Parathyroid adenoma (tissue), 2 donors: ENCODE measurements at regions not wholly inside any gene's neighbourhood (a gene's known extent, or its start where the extent isn't known, plus 50 kb on each side); places are given as distances from the start of the nearest gene placed in this dataset.

Experiments used
- H2AFZ ChIP-seq: fragments of 300-600 bp; sonication (generic); one replicate; pipeline ENCODE4 v1.7.0; 2017; ENCODE audit warnings: antibody characterized with exemption, mild to moderate bottlenecking
- H3K27ac ChIP-seq: fragments of 300-600 bp; sonication (generic); one replicate; pipeline ENCODE4 v1.7.0; 2017
- H3K27me3 ChIP-seq: fragments of 300-600 bp; sonication (generic); one replicate; pipeline ENCODE4 v1.7.0; 2017; ENCODE audit warnings: low read length; ENCODE audit not compliant: control insufficient read depth, insufficient read depth
- H3K36me3 ChIP-seq: fragments of 300-600 bp; sonication (generic); one replicate; pipeline ENCODE4 v1.7.0; 2017; ENCODE audit warnings: low read length; ENCODE audit not compliant: control insufficient read depth, insufficient read depth
- H3K4me1 ChIP-seq: fragments of 300-600 bp; sonication (generic); one replicate; pipeline ENCODE4 v1.7.0; 2017; ENCODE audit warnings: control low read depth
- H3K4me2 ChIP-seq: fragments of 300-600 bp; sonication (generic); one replicate; pipeline ENCODE4 v1.7.0; 2017; ENCODE audit warnings: low read length
- H3K4me3 ChIP-seq: fragments of 300-600 bp; sonication (generic); one replicate; pipeline ENCODE4 v1.7.0; 2017; ENCODE audit warnings: low read depth, low read length
- H3K79me2 ChIP-seq: fragments of 300-600 bp; sonication (generic); one replicate; pipeline ENCODE4 v1.7.0; 2017; ENCODE audit warnings: control low read depth
- H3K9ac ChIP-seq: fragments of 300-600 bp; sonication (generic); one replicate; pipeline ENCODE4 v1.7.0; 2017; ENCODE audit warnings: mild to moderate bottlenecking
- H3K9me3 ChIP-seq: fragments of 300-600 bp; sonication (generic); one replicate; pipeline ENCODE4 v1.7.0; 2017; ENCODE audit warnings: low read length; ENCODE audit not compliant: control insufficient read depth
- CTCF ChIP-seq: fragments of 300-600 bp; sonication (generic); IDR thresholded peaks from one replicate; pipeline ENCODE4 v1.7.0; 2017; ENCODE audit warnings: antibody characterized with exemption, mild to moderate bottlenecking
- donor health status: primary hyperparathyroidism.

- Histone ChIP-seq H2AFZ (no peak overlapping the region), H3K79me2 (no peaks in the 10 kb centered on the region), H3K27ac (no peak overlapping the region), H3K27me3 (no peaks in the 10 kb centered on the region), H3K4me2 (no peak overlapping the region), H3K9me3 (no peaks in the 10 kb centered on the region), H3K4me1 (no peaks in the 10 kb centered on the region), H3K36me3 (no peaks in the 10 kb centered on the region), H3K9ac (no peak overlapping the region), H3K4me3 (no peak overlapping the region)
- no peak for TF ChIP-seq CTCF
These were observed 208.3 kb upstream of the PMFBP1 start for GRCh38 chr16:72380283-72380682.

- no peaks in the 10 kb centered on the region for H3K27me3 ChIP-seq
These were observed 201.2 kb upstream of the PMFBP1 start for GRCh38 chr16:72373201-72373600.

GRCh38 chr16:72372087-72373045, 200.4 kb upstream of the PMFBP1 start:
- Histone ChIP-seq H3K36me3 (no peaks in the 10 kb centered on the region), H3K79me2 (no peaks in the 10 kb centered on the region), H3K4me2 (no peak overlapping the region), H3K27me3 (no peaks in the 10 kb centered on the region), H3K9me3 (no peaks in the 10 kb centered on the region), H2AFZ (no peak overlapping the region), H3K27ac (no peak overlapping the region), H3K4me3 (no peak overlapping the region), H3K4me1 (no peaks in the 10 kb centered on the region), H3K9ac (no peak overlapping the region)
- no peak for TF ChIP-seq CTCF

More at GRCh38 chr16:72373201-72373600, 201.2 kb upstream of the PMFBP1 start:
- no peak overlapping the region for H3K4me3 ChIP-seq
- no peak overlapping the region for H3K27ac ChIP-seq
- no peak for TF ChIP-seq CTCF
- H3K4me2 ChIP-seq, result no peak overlapping the region
- no peak overlapping the region for H3K9ac ChIP-seq
- no peaks in the 10 kb centered on the region for H3K79me2 ChIP-seq
- no peaks in the 10 kb centered on the region for H3K4me1 ChIP-seq
- no peak overlapping the region for H2AFZ ChIP-seq
- H3K36me3 ChIP-seq, result no peaks in the 10 kb centered on the region
- no peaks in the 10 kb centered on the region for H3K9me3 ChIP-seq

GRCh38 chr16:72371307-72372086, 199.5 kb upstream of the PMFBP1 start:
- Histone ChIP-seq H2AFZ (no peak overlapping the region), H3K4me3 (no peak overlapping the region), H3K4me1 (no peaks in the 10 kb centered on the region), H3K27ac (no peak overlapping the region), H3K9ac (no peak overlapping the region), H3K79me2 (no peaks in the 10 kb centered on the region), H3K4me2 (no peak overlapping the region), H3K36me3 (no peaks in the 10 kb centered on the region), H3K27me3 (no peaks in the 10 kb centered on the region), H3K9me3 (no peaks in the 10 kb centered on the region)
- no peak for TF ChIP-seq CTCF
